ENCODE measurements at regions not wholly inside any gene's neighbourhood (a gene's known extent, or its start where the extent isn't known, plus 50 kb on each side); places are given as distances from the start of the nearest gene placed in this dataset.
"Not testable (repeated sequence)": the region's sequence is repeated elsewhere in the genome, so short reads cannot be mapped to it uniquely, and the experiment has no call there.

DNA sequence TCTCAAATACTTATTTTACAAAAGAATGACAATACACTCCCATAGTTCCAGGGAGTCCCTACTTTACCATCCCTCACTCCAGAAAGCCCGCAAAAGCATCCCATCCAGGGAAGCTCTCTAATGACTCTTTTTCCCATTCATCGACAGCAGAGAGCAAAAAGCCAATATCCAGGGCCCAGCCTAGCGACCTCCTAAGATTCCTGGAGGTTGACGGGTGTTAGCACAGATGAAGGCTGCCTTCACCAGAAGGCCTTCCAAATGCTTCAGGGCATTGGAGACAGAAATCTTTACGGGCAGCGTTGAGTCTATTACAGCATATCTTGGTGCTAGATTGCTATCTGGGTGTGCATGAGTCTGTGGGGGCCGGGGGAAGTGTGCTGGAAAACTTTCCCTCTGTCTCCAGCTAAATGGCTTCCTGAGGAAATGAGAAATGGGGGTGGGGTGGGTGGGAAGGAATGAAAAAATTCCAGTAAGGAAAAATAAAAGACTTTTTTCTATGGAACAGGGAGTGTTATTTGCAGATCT lies 136.6 kb downstream of the PROX1 start:
- H3K9me3 Mint-ChIP-seq = peaks cover 2 to 3% of the 10 kb centered on the region in 2 donors
- H3K27ac Mint-ChIP-seq = no peak overlapping the region
- H3K4me3 Mint-ChIP-seq = no peak overlapping the region
- peaks cover 0 to 2% of the 10 kb centered on the region in 2 donors for H3K4me1 Mint-ChIP-seq
- DNase-seq (no peak), ATAC-seq (replicated peaks) (no peak)
- H3K27me3 Mint-ChIP-seq = peaks cover 21 to 26% of the 10 kb centered on the region in 2 donors
- H3K36me3 Mint-ChIP-seq = no peaks in the 10 kb centered on the region

- Mint-ChIP-seq H3K9me3 (peaks cover 0 to 2% of the 10 kb centered on the region in 2 donors), H3K27me3 (peaks cover 21 to 26% of the 10 kb centered on the region in 2 donors), H3K36me3 (no peaks in the 10 kb centered on the region), H3K4me3 (no peak overlapping the region), H3K4me1 (peaks cover 0 to 2% of the 10 kb centered on the region in 2 donors), H3K27ac (no peak overlapping the region)
- DNase-seq (no peak), ATAC-seq (replicated peaks) (no peak)
Observed at GRCh38 chr1:214124915-214125314, 137.1 kb downstream of the PROX1 start.

DNA sequence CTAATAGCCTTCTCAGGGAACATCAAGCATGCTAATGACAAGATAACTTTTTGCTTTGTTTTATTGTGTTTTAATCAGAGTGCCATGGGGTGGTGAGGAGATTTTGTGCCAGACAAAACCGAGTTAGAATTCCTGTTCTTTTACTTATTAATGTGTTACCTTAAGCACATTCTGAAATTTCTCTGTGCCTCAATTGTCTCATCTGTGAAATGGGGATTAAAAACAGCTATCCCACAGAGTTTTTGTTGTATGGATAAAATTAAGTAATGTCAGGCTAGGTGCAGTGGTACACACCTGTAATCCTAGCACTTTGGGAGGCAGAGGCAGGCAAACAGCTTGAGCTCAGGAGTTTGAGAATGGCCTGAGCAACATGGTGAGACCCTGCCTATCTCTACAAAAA lies 138.0 kb downstream of the PROX1 start:
- Mint-ChIP-seq H3K27ac (no peak overlapping the region), H3K4me1 (peaks cover 0 to 2% of the 10 kb centered on the region in 2 donors)

GRCh38 chr1:214126697-214127146 lies 138.9 kb downstream of the PROX1 start:
- Mint-ChIP-seq H3K4me1 (peaks cover 0 to 2% of the 10 kb centered on the region in 2 donors), H3K27me3 (peaks cover 18 to 26% of the 10 kb centered on the region in 2 donors), H3K9me3 (no peaks in the 10 kb centered on the region), H3K27ac (no peak overlapping the region), H3K36me3 (no peaks in the 10 kb centered on the region), H3K4me3 (no peak overlapping the region)
- DNase-seq = no peak
- ATAC-seq (replicated peaks) = no peak

More for the DNA sequence above, 138.0 kb downstream of the PROX1 start:
- H3K27me3 Mint-ChIP-seq = peaks cover 21 to 26% of the 10 kb centered on the region in 2 donors
- no peaks in the 10 kb centered on the region for H3K36me3 Mint-ChIP-seq
- DNase-seq (no peak), ATAC-seq (replicated peaks) (no peak)
- no peak overlapping the region for H3K4me3 Mint-ChIP-seq
- peaks cover 0 to 2% of the 10 kb centered on the region in 2 donors for H3K9me3 Mint-ChIP-seq

DNA sequence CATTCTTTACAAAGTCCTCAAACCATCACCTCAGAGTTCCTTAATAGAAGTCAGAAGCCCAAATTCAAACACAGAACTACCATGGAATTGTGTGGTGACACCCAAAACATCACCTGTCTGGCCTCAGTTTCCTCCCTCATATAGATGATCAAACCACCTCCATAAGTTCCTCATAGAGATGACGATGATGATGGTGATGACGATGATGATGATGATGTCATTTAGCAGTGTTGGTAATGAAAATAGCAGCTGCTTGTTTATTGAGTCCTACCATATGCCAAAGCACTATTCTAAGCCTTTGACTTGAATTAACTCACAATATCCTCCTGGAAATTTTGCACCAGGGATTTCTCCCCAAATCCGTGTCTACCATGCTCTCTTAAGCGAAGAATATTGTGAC lies 139.9 kb downstream of the PROX1 start:
- no peaks in the 10 kb centered on the region for H3K36me3 Mint-ChIP-seq
- H3K27me3 Mint-ChIP-seq = peaks cover 20 to 26% of the 10 kb centered on the region in 2 donors
- H3K4me1 Mint-ChIP-seq = peaks cover 0 to 2% of the 10 kb centered on the region in 2 donors
- DNase-seq (no peak), ATAC-seq (replicated peaks) (no peak)
- no peaks in the 10 kb centered on the region for H3K9me3 Mint-ChIP-seq
- no peak overlapping the region for H3K4me3 Mint-ChIP-seq
- no peak overlapping the region for H3K27ac Mint-ChIP-seq

GRCh38 chr1:214135886-214136285 lies 145.1 kb upstream of the SMYD2 start:
- Mint-ChIP-seq H3K4me1 (no peaks in the 10 kb centered on the region), H3K4me3 (no peak overlapping the region), H3K36me3 (no peaks in the 10 kb centered on the region), H3K9me3 (no peaks in the 10 kb centered on the region), H3K27ac (no peak overlapping the region), H3K27me3 (peaks cover 0 to 7% of the 10 kb centered on the region in 2 donors)
- ATAC-seq (replicated peaks) (no peak), DNase-seq (no peak)

- H3K27ac Mint-ChIP-seq = no peak overlapping the region
- H3K4me3 Mint-ChIP-seq = no peak overlapping the region
- DNase-seq (no peak), ATAC-seq (replicated peaks) (no peak)
- H3K9me3 Mint-ChIP-seq = no peaks in the 10 kb centered on the region
- H3K27me3 Mint-ChIP-seq = peaks cover 0 to 7% of the 10 kb centered on the region in 2 donors
- no peaks in the 10 kb centered on the region for H3K36me3 Mint-ChIP-seq
- H3K4me1 Mint-ChIP-seq = no peaks in the 10 kb centered on the region
Observed at GRCh38 chr1:214136324-214136919, 144.5 kb upstream of the SMYD2 start.

GRCh38 chr1:214141486-214141885 lies 139.5 kb upstream of the SMYD2 start:
- Mint-ChIP-seq H3K27ac (no peak overlapping the region), H3K27me3 (peaks cover 0 to 3% of the 10 kb centered on the region in 2 donors), H3K9me3 (no peaks in the 10 kb centered on the region), H3K4me3 (no peak overlapping the region), H3K36me3 (no peaks in the 10 kb centered on the region), H3K4me1 (no peaks in the 10 kb centered on the region)
- DNase-seq (no peak), ATAC-seq (replicated peaks) (no peak)

DNA sequence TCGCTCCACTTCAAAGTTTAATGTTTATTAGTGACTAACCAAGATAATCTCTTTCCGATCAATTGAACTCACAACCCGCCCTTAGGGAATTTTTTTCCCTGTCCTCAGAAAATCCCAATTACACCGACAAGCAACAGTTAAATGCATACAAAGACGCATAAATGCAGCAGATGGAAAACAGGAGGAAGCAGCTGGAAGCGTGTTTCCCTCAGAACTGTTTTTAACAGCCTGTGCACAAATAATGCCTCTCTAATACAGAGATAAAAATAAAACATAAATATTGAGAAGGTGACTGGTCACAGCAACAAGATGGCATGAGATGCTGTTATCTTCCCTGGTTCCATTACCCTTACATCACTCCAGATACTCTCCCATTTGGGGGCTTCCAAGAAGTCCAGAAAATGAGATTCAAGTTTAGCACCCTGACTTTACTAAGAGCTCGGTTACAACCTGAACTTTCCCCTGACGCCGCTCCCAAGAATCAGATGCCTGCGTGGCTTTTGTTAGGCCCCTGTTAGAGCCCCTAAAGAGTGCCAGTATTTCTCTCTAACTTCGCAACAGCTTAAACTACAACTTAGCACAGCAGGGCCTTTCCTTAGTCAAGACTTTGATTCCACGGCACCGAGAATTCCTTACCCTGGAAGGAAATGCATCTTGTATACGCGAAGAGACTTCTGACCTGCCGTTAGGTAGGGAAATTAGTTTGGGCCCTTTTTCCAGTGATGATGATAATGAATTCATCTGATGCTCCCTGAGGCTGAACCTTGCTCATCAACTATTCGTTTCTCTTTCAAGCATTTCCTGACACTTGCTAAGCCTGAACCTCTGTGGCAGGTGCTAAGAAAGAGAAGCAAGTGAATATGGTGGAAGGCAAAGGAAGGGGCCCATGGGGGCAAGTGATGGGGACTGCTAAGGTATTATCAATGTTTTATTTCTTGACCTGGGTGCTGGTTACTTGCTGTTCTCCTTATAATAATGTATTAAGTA lies 137.7 kb upstream of the SMYD2 start:
- ATAC-seq (replicated peaks) (no peak), DNase-seq (no peak)
- H3K27ac Mint-ChIP-seq = no peak overlapping the region
- H3K27me3 Mint-ChIP-seq = peaks cover 0 to 1% of the 10 kb centered on the region in 2 donors
- H3K4me1 Mint-ChIP-seq = no peaks in the 10 kb centered on the region
- H3K36me3 Mint-ChIP-seq = no peaks in the 10 kb centered on the region
- no peak overlapping the region for H3K4me3 Mint-ChIP-seq
- no peaks in the 10 kb centered on the region for H3K9me3 Mint-ChIP-seq

GRCh38 chr1:214144521-214144920 lies 136.4 kb upstream of the SMYD2 start:
- not testable (repeated sequence) for H3K36me3 Mint-ChIP-seq; H3K4me1 Mint-ChIP-seq; H3K27ac Mint-ChIP-seq; ATAC-seq (replicated peaks); H3K27me3 Mint-ChIP-seq; DNase-seq; H3K9me3 Mint-ChIP-seq; H3K4me3 Mint-ChIP-seq

GRCh38 chr1:214146523-214146922 lies 134.4 kb upstream of the SMYD2 start:
- no peak for ATAC-seq (replicated peaks)
- no peaks in the 10 kb centered on the region for H3K27me3 Mint-ChIP-seq
- H3K4me1 Mint-ChIP-seq = no peaks in the 10 kb centered on the region

DNA sequence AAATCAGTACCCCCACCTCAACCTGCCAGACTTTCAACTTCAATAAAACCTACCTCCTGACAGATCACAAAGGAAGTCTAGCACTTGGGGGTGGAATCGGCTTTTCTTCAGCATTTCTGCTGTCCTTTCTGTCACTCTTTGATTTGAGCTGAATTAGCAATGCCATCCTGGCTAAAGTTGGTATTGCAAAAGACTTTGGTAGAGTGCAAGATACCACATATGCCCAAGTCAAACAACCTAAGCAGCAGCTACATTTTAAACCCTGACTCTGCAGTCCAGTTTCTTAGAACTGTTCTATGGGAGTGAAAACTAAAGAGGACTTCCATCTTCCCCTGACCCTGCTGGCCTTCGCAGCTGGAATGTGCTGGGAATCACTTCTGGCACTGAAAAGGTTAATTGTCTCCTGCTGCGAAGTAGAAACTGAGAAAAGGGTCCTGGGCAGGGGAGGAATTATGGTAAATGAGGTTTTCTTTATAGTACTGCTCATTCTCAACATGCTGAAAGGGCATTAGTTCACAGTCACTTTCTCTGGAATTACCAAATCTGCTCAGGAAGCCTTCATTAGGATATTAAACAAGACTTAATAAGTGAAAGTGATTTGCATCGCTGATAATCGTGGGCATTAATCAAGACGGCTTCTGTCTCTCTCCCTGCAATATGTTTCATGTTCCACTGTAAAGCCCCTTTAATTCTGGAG lies 126.2 kb upstream of the SMYD2 start:
- H3K27ac Mint-ChIP-seq = no peak overlapping the region
- peaks cover 9 to 13% of the 10 kb centered on the region in 2 donors for H3K27me3 Mint-ChIP-seq
- ATAC-seq (replicated peaks) (no peak), DNase-seq (no peak)
- no peaks in the 10 kb centered on the region for H3K4me1 Mint-ChIP-seq
- H3K4me3 Mint-ChIP-seq = no peak overlapping the region
- H3K9me3 Mint-ChIP-seq = no peaks in the 10 kb centered on the region
- no peaks in the 10 kb centered on the region for H3K36me3 Mint-ChIP-seq

More at GRCh38 chr1:214146523-214146922, 134.4 kb upstream of the SMYD2 start:
- Mint-ChIP-seq H3K9me3 (no peaks in the 10 kb centered on the region), H3K4me3 (no peak overlapping the region), H3K27ac (no peak overlapping the region), H3K36me3 (no peaks in the 10 kb centered on the region)
- DNase-seq = no peak

DNA sequence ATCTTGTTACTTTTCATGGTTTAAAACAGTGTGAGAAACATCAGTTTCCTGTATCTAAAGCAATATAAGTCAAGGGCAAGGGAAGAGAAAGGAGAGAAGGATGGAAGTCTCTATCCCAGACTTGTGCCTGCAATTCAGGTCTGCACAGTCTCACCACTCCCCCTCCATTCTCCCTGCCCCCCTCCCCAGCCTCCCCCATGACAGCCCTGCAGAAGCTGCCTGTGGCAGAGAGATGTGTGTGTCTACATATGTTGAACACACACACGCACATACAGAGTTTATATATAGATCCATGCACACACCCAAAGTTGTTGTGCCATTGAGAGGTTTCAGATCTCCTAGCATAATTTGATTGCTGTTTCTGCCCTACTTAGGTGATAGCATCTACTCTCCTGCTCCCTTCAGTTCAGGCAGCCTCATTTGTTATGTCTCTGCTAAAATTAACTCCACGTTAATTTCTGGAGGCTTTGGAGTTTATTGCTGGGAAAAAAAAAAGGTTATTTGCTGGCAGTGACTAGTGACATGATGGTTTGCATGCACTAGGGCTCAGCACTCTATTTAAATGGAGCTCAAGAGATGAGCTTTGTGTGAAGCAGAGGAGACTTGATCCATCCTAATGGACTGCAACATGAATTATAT lies 124.9 kb upstream of the SMYD2 start:
- ATAC-seq (replicated peaks) (no peak), DNase-seq (no peak)
- Mint-ChIP-seq H3K27ac (no peak overlapping the region), H3K4me3 (no peak overlapping the region), H3K27me3 (peaks cover 9 to 13% of the 10 kb centered on the region in 2 donors), H3K4me1 (no peaks in the 10 kb centered on the region), H3K36me3 (no peaks in the 10 kb centered on the region), H3K9me3 (no peaks in the 10 kb centered on the region)

DNA sequence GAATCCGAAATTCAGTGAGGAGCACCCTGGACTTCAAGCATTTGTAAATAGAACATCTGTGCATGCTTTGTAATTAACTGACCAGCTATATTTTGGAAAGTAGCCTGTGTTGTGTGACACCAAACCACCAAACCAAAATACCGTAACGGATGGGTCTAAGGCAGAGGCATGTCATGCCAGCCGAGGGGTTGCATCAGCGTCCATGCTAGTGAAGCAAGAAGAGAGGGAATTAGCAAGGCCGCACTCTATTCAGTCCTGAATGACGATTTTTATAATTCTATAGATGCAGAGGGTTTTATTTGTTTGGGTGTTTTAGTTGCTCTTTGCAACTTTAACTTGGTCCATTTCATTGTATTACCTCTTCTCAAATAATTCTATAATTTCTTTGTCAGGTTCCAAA lies 116.8 kb upstream of the SMYD2 start:
- no peaks in the 10 kb centered on the region for H3K4me1 Mint-ChIP-seq
- no peak overlapping the region for H3K4me3 Mint-ChIP-seq
- ATAC-seq (replicated peaks) (no peak), DNase-seq (no peak)
- H3K9me3 Mint-ChIP-seq = no peaks in the 10 kb centered on the region
- H3K27me3 Mint-ChIP-seq = peaks cover 0 to 3% of the 10 kb centered on the region in 2 donors
- no peak overlapping the region for H3K27ac Mint-ChIP-seq
- H3K36me3 Mint-ChIP-seq = no peaks in the 10 kb centered on the region
